HepG2 (cell line): ENCODE measurements at regions not wholly inside any gene's neighbourhood (a gene's known extent, or its start where the extent isn't known, plus 50 kb on each side); places are given as distances from the start of the nearest gene placed in this dataset.

Experiments
- CHCHD3 ChIP-seq: sonication (generic); formaldehyde crosslinking; IDR thresholded peaks from 2 replicates; pipeline ENCODE4 v1.8.0; 2022; ENCODE audit warnings: mild to moderate bottlenecking, missing genetic modification reagents, moderate library complexity
- ETV6 ChIP-seq: sonication (generic); formaldehyde crosslinking; conservative IDR thresholded peaks from 2 replicates; pipeline ENCODE4 v1.4.0; 2020; ENCODE audit warnings: missing genetic modification reagents
- NCOA2 ChIP-seq: sonication (generic); formaldehyde crosslinking; IDR thresholded peaks from 2 replicates; pipeline ENCODE4 v1.8.0; 2022; ENCODE audit warnings: inconsistent platforms
- XBP1 ChIP-seq: sonication (generic); formaldehyde crosslinking; IDR thresholded peaks from 2 replicates; pipeline ENCODE4 v1.5.0; 2020; ENCODE audit warnings: missing genetic modification reagents
- ZNF441 ChIP-seq: sonication (generic); formaldehyde crosslinking; IDR thresholded peaks from 2 replicates; pipeline ENCODE4 v1.7.0; 2021; ENCODE audit warnings: missing genetic modification reagents, borderline replicate concordance
- ZNF501 ChIP-seq: sonication (generic); formaldehyde crosslinking; IDR thresholded peaks from 2 replicates; pipeline ENCODE4 v1.5.1; 2020; ENCODE audit warnings: mild to moderate bottlenecking, moderate library complexity, missing genetic modification reagents
- TF ChIP-seq, protein P1 (sequence below): sonication (generic); formaldehyde crosslinking; IDR thresholded peaks from 2 replicates; pipeline ENCODE4 v1.4.0; 2020; ENCODE audit warnings: low read depth, mild to moderate bottlenecking, missing genetic modification reagents
- TF ChIP-seq, protein P2 (sequence below): sonication (generic); formaldehyde crosslinking; IDR thresholded peaks from 2 replicates; pipeline ENCODE4 v1.8.1; 2023; ENCODE audit warnings: mild to moderate bottlenecking, inconsistent platforms, moderate library complexity, missing genetic modification reagents, borderline replicate concordance
- TF ChIP-seq, protein P3 (sequence below): sonication (generic); formaldehyde crosslinking; IDR thresholded peaks from 2 replicates; pipeline ENCODE4 v1.9.0; 2021; ENCODE audit warnings: mild to moderate bottlenecking, missing genetic modification reagents
- TF ChIP-seq, protein P4 (sequence below): sonication (generic); formaldehyde crosslinking; conservative IDR thresholded peaks from 2 replicates; pipeline ENCODE4 v1.4.0; 2020; ENCODE audit warnings: missing genetic modification reagents

DNA sequence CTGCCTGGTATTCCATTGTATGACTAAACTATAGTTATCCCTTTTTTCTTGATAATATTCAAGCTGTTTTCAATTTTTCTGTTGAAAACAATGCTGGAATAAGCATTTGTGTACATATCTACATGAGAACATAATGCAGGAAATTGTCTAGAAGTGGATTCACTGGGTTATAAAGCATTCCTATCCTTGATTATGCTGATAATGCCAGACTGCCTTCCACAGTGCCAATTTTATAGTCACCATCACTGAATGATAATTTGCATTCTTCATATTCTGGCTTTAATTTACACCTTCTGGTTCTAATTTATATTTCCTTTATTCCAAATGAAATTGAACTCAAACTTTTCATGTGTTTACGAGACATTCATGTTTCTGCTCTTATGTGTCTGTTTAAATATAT is 651.0 kb upstream of the PLXNA2 start (continued):
- TF ChIP-seq, protein P1, sequence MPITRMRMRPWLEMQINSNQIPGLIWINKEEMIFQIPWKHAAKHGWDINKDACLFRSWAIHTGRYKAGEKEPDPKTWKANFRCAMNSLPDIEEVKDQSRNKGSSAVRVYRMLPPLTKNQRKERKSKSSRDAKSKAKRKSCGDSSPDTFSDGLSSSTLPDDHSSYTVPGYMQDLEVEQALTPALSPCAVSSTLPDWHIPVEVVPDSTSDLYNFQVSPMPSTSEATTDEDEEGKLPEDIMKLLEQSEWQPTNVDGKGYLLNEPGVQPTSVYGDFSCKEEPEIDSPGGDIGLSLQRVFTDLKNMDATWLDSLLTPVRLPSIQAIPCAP (CRISPR knock-in tag) = no peak
- TF ChIP-seq ZNF441 = no peak
- TF ChIP-seq ETV6 (CRISPR knock-in tag) = no peak
- TF ChIP-seq, protein P2, sequence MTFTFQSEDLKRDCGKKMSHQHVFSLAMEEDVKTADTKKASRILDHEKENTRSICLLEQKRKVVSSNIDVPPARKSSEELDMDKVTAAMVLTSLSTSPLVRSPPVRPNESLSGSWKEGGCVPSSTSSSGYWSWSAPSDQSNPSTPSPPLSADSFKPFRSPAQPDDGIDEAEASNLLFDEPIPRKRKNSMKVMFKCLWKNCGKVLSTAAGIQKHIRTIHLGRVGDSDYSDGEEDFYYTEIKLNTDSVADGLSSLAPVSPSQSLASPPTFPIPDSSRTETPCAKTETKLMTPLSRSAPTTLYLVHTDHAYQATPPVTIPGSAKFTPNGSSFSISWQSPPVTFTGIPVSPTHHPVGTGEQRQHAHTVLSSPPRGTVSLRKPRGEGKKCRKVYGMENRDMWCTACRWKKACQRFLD = no peak
- TF ChIP-seq CHCHD3 (CRISPR knock-in tag) = no peak
- TF ChIP-seq, protein P3, sequence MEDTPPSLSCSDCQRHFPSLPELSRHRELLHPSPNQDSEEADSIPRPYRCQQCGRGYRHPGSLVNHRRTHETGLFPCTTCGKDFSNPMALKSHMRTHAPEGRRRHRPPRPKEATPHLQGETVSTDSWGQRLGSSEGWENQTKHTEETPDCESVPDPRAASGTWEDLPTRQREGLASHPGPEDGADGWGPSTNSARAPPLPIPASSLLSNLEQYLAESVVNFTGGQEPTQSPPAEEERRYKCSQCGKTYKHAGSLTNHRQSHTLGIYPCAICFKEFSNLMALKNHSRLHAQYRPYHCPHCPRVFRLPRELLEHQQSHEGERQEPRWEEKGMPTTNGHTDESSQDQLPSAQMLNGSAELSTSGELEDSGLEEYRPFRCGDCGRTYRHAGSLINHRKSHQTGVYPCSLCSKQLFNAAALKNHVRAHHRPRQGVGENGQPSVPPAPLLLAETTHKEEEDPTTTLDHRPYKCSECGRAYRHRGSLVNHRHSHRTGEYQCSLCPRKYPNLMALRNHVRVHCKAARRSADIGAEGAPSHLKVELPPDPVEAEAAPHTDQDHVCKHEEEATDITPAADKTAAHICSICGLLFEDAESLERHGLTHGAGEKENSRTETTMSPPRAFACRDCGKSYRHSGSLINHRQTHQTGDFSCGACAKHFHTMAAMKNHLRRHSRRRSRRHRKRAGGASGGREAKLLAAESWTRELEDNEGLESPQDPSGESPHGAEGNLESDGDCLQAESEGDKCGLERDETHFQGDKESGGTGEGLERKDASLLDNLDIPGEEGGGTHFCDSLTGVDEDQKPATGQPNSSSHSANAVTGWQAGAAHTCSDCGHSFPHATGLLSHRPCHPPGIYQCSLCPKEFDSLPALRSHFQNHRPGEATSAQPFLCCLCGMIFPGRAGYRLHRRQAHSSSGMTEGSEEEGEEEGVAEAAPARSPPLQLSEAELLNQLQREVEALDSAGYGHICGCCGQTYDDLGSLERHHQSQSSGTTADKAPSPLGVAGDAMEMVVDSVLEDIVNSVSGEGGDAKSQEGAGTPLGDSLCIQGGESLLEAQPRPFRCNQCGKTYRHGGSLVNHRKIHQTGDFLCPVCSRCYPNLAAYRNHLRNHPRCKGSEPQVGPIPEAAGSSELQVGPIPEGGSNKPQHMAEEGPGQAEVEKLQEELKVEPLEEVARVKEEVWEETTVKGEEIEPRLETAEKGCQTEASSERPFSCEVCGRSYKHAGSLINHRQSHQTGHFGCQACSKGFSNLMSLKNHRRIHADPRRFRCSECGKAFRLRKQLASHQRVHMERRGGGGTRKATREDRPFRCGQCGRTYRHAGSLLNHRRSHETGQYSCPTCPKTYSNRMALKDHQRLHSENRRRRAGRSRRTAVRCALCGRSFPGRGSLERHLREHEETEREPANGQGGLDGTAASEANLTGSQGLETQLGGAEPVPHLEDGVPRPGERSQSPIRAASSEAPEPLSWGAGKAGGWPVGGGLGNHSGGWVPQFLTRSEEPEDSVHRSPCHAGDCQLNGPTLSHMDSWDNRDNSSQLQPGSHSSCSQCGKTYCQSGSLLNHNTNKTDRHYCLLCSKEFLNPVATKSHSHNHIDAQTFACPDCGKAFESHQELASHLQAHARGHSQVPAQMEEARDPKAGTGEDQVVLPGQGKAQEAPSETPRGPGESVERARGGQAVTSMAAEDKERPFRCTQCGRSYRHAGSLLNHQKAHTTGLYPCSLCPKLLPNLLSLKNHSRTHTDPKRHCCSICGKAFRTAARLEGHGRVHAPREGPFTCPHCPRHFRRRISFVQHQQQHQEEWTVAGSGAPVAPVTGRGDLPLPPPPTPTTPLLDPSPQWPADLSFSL (CRISPR knock-in tag) = no peak
- no peak for TF ChIP-seq XBP1 (CRISPR knock-in tag)
- no peak for TF ChIP-seq ZNF501 (CRISPR knock-in tag)
- TF ChIP-seq, protein P4, sequence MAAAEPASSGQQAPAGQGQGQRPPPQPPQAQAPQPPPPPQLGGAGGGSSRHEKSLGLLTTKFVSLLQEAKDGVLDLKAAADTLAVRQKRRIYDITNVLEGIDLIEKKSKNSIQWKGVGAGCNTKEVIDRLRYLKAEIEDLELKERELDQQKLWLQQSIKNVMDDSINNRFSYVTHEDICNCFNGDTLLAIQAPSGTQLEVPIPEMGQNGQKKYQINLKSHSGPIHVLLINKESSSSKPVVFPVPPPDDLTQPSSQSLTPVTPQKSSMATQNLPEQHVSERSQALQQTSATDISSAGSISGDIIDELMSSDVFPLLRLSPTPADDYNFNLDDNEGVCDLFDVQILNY (CRISPR knock-in tag) = no peak
- no peak for TF ChIP-seq NCOA2
